ENCODE measurements at regions not wholly inside any gene's neighbourhood (a gene's known extent, or its start where the extent isn't known, plus 50 kb on each side); places are given as distances from the start of the nearest gene placed in this dataset.

- no peak for TF ChIP-seq POLR2A (IDR thresholded peaks at IDR 0.05)
- TF ChIP-seq, protein P1, sequence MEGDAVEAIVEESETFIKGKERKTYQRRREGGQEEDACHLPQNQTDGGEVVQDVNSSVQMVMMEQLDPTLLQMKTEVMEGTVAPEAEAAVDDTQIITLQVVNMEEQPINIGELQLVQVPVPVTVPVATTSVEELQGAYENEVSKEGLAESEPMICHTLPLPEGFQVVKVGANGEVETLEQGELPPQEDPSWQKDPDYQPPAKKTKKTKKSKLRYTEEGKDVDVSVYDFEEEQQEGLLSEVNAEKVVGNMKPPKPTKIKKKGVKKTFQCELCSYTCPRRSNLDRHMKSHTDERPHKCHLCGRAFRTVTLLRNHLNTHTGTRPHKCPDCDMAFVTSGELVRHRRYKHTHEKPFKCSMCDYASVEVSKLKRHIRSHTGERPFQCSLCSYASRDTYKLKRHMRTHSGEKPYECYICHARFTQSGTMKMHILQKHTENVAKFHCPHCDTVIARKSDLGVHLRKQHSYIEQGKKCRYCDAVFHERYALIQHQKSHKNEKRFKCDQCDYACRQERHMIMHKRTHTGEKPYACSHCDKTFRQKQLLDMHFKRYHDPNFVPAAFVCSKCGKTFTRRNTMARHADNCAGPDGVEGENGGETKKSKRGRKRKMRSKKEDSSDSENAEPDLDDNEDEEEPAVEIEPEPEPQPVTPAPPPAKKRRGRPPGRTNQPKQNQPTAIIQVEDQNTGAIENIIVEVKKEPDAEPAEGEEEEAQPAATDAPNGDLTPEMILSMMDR (IDR thresholded peaks at IDR 0.05): no peak
- no peaks in the 10 kb centered on the region for H3K36me3 ChIP-seq
- DNase-seq: no peak
- no peaks in the 10 kb centered on the region for H3K4me1 ChIP-seq
- H3K9me3 ChIP-seq: no peaks in the 10 kb centered on the region
- no peak overlapping the region for H3K4me3 ChIP-seq
- intact Hi-C loops (cut with DNase I; ENCODE audit: low total_unique reads): no loop called here
- no peaks in the 10 kb centered on the region for H3K27me3 ChIP-seq
- H3K27ac ChIP-seq: no peak overlapping the region
These were observed 68.6 kb upstream of the MAP3K1 start for GRCh38 chr5:56746553-56747339.

GRCh38 chr5:56745864-56746263 lies 69.5 kb upstream of the MAP3K1 start:
- Histone ChIP-seq H3K27ac (no peak overlapping the region), H3K27me3 (no peaks in the 10 kb centered on the region), H3K36me3 (no peaks in the 10 kb centered on the region), H3K4me3 (no peak overlapping the region), H3K4me1 (no peaks in the 10 kb centered on the region), H3K9me3 (no peaks in the 10 kb centered on the region)
- intact Hi-C loops (cut with DNase I; ENCODE audit: low total_unique reads): no loop called here
- TF ChIP-seq POLR2A (IDR thresholded peaks at IDR 0.05): no peak
- TF ChIP-seq, protein P1 (IDR thresholded peaks at IDR 0.05): no peak
- no peak for DNase-seq

GRCh38 chr5:56740868-56741267 lies 74.5 kb upstream of the MAP3K1 start:
- no peak for DNase-seq
- Histone ChIP-seq H3K36me3 (no peaks in the 10 kb centered on the region), H3K27ac (no peak overlapping the region), H3K27me3 (no peaks in the 10 kb centered on the region), H3K4me3 (no peak overlapping the region), H3K4me1 (no peaks in the 10 kb centered on the region), H3K9me3 (no peaks in the 10 kb centered on the region)
- no peak for TF ChIP-seq POLR2A (IDR thresholded peaks at IDR 0.05)
- TF ChIP-seq, protein P1 (IDR thresholded peaks at IDR 0.05): no peak
- intact Hi-C loops (cut with DNase I; ENCODE audit: low total_unique reads): no loop called here

DNA sequence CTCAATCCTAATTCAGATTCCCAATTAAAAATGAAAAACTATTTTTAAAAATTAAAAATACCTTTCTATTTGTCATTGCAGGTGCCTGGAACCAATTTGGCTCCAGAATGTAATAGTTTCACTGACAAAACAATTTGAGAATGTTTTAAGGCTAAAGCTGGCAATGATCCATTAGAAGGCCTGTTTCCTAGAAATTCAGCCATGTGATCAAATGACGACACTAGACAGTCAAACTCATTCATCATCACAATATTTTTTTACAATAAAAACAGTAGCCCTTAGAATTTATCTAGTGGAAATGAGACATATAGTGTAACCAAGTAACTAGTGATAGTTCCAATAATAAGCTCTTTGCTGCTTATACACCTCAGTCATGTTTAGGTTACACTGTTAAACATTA lies 75.4 kb upstream of the MAP3K1 start:
- no peak for TF ChIP-seq POLR2A (IDR thresholded peaks at IDR 0.05)
- TF ChIP-seq, protein P1 (IDR thresholded peaks at IDR 0.05): no peak
- no peaks in the 10 kb centered on the region for H3K27me3 ChIP-seq
- intact Hi-C loops (cut with DNase I; ENCODE audit: low total_unique reads): no loop called here
- H3K36me3 ChIP-seq: no peaks in the 10 kb centered on the region
- H3K4me1 ChIP-seq: no peaks in the 10 kb centered on the region
- no peak for DNase-seq
- H3K9me3 ChIP-seq: no peaks in the 10 kb centered on the region
- H3K27ac ChIP-seq: no peak overlapping the region
- no peak overlapping the region for H3K4me3 ChIP-seq

- no peak for DNase-seq
- no peak overlapping the region for H3K4me3 ChIP-seq
- H3K27me3 ChIP-seq: no peaks in the 10 kb centered on the region
- no peaks in the 10 kb centered on the region for H3K36me3 ChIP-seq
- no peaks in the 10 kb centered on the region for H3K9me3 ChIP-seq
- intact Hi-C loops (cut with DNase I; ENCODE audit: low total_unique reads): no loop called here
- H3K27ac ChIP-seq: no peak overlapping the region
- TF ChIP-seq, protein P1 (IDR thresholded peaks at IDR 0.05): no peak
- TF ChIP-seq POLR2A (IDR thresholded peaks at IDR 0.05): no peak
- no peaks in the 10 kb centered on the region for H3K4me1 ChIP-seq
These were observed 77.3 kb upstream of the MAP3K1 start for GRCh38 chr5:56737951-56738606.

All from uterus (tissue), 3 donors.